ENCODE measurements at regions not wholly inside any gene's neighbourhood (a gene's known extent, or its start where the extent isn't known, plus 50 kb on each side); places are given as distances from the start of the nearest gene placed in this dataset.

DNA sequence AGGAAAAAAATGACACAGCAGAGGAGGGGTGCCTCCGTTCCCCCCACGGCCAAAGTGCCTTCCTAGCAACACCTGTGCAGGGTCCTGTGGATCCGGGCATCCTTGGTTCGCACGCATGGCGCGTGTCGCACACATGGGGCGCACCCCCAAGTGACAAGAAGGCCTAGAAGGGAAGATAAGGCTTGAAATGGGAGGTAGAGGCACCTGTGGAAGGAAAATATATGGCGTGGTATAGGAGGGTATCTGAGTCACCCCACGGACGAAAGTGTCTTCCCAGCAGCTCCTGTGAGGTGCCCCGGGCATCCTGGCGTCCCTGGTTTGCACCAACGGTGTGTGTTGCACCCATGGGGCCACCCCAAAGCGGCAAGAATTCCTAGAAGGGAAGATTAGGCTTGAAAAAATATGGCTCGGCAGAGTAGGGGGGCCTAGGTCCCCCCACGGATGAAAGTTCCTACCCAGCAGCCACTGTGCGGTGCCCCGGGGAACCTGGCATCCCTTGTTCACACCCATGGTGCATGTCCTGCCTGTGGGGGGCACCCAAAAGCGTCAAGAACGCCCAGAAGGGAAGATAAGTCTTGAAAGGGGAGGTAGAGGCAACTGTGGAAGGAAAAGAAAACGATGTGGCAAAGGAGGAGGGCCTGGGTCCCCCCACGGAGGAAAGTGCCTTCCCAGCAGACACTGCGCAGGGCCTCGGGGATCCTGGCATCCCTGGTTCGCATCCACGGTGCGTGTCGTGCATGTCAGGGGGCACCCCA, 280.0 kb downstream of the ALG10 start:
- Histone ChIP-seq H2BK120ac (ENCODE audit: low read depth, low read length, poor library complexity, severe bottlenecking) (no peak overlapping the region), H3K14ac (ENCODE audit: insufficient read depth, low read length) (no peak overlapping the region), H3K9me3 (ENCODE audit: control insufficient read depth, low read depth, low read length) (peaks cover 56% of the 10 kb centered on the region), H4K5ac (ENCODE audit: insufficient read length, low read depth, low read length) (no peak overlapping the region), H2BK5ac (ENCODE audit: insufficient read length, low read length) (no peak overlapping the region), H3T11ph (ENCODE audit: low read length) (no peak overlapping the region), H3K4ac (ENCODE audit: low read depth, low read length) (no peak overlapping the region), H3K4me2 (ENCODE audit: insufficient read depth, insufficient read length, low read length) (no peak overlapping the region), H3K9ac (ENCODE audit: extremely low read depth, insufficient read length, low read length) (no peak overlapping the region), H4K91ac (ENCODE audit: insufficient read length, low read depth, low read length) (no peak overlapping the region), H3K23ac (ENCODE audit: insufficient read length, low read depth, low read length) (no peak overlapping the region), H2BK20ac (ENCODE audit: low read depth, low read length, poor library complexity, severe bottlenecking) (no peak overlapping the region), H2BK15ac (ENCODE audit: low read depth, low read length) (no peak overlapping the region), H3K23me2 (ENCODE audit: insufficient read length, low read depth, low read length, poor library complexity, severe bottlenecking) (no peaks in the 10 kb centered on the region), H2AFZ (ENCODE audit: low read length) (no peak overlapping the region), H2AK5ac (ENCODE audit: insufficient read length, low read length) (no peak overlapping the region), H3K4me1 (ENCODE audit: insufficient read depth, low read length) (no peaks in the 10 kb centered on the region), H4K8ac (replicated peaks; ENCODE audit: insufficient read length, low read depth, low read length) (no peak overlapping the region), H4K20me1 (ENCODE audit: control insufficient read depth, insufficient read depth, insufficient read length) (no peaks in the 10 kb centered on the region), H3K18ac (ENCODE audit: insufficient read length, low read depth, low read length) (no peak overlapping the region), H3K27ac (ENCODE audit: insufficient read length, low read depth, low read length) (no peak overlapping the region), H3K56ac (ENCODE audit: insufficient read length, low read depth, low read length) (no peak overlapping the region), H2BK12ac (ENCODE audit: insufficient read length, low read depth, low read length) (no peak overlapping the region), H3K27me3 (ENCODE audit: insufficient read depth, low read length) (no peaks in the 10 kb centered on the region), H3K79me2 (ENCODE audit: insufficient read depth, low read length) (no peaks in the 10 kb centered on the region), H3K79me1 (ENCODE audit: insufficient read depth, low read depth, low read length, poor library complexity, severe bottlenecking) (no peaks in the 10 kb centered on the region)
- Mint-ChIP-seq H3K4me3 (no peak overlapping the region), H3K9me3 (peaks cover 100% of the 10 kb centered on the region in 2 experiments), H3K27me3 (ENCODE audit: low read depth) (peaks cover 5% of the 10 kb centered on the region), H3K4me1 (no peaks in the 10 kb centered on the region), H3K36me3 (ENCODE audit: insufficient read depth in 1 of 3, low read depth in 3 of 3) (peaks cover 48 to 61% (median 51%) of the 10 kb centered on the region in 3 experiments), H3K27ac (no peak overlapping the region)
- no peak for DNase-seq
- TF ChIP-seq, protein P1, sequence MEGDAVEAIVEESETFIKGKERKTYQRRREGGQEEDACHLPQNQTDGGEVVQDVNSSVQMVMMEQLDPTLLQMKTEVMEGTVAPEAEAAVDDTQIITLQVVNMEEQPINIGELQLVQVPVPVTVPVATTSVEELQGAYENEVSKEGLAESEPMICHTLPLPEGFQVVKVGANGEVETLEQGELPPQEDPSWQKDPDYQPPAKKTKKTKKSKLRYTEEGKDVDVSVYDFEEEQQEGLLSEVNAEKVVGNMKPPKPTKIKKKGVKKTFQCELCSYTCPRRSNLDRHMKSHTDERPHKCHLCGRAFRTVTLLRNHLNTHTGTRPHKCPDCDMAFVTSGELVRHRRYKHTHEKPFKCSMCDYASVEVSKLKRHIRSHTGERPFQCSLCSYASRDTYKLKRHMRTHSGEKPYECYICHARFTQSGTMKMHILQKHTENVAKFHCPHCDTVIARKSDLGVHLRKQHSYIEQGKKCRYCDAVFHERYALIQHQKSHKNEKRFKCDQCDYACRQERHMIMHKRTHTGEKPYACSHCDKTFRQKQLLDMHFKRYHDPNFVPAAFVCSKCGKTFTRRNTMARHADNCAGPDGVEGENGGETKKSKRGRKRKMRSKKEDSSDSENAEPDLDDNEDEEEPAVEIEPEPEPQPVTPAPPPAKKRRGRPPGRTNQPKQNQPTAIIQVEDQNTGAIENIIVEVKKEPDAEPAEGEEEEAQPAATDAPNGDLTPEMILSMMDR (conservative IDR thresholded peaks at IDR 0.05): no peak
- no CpG with 5 or more reads among the region's 30 CpGs for WGBS (ENCODE audit: extremely low coverage, insufficient read length, low lambda C conversion rate)

Measured in H9 (cell line).